Fibroblast of lung (primary cell): ENCODE measurements at regions not wholly inside any gene's neighbourhood (a gene's known extent, or its start where the extent isn't known, plus 50 kb on each side); places are given as distances from the start of the nearest gene placed in this dataset.

Experiments
- DNase-seq, 2 donors: peaks; one replicate each; pipeline versions ENCODE4 v3.0.0 to v3.0.0-alpha.2; 2010; ENCODE audit warnings: low read depth in 2 of 2
- H2AFZ ChIP-seq: 2 replicates; pipeline ENCODE4 v1.5.1; 2012; ENCODE audit warnings: low read length, control low read depth, inconsistent platforms
- H3K27ac ChIP-seq: 2 replicates; pipeline ENCODE4 v1.5.1; 2011; ENCODE audit warnings: low read length, control low read depth; ENCODE audit not compliant: insufficient read depth
- H3K27me3 ChIP-seq: 2 replicates; pipeline ENCODE4 v1.5.1; 2011; ENCODE audit warnings: mild to moderate bottlenecking, low read length; ENCODE audit not compliant: control insufficient read depth, insufficient read depth
- H3K36me3 ChIP-seq: 2 replicates; pipeline ENCODE4 v1.5.1; 2011; ENCODE audit warnings: low read length; ENCODE audit not compliant: control insufficient read depth, insufficient read depth
- H3K4me1 ChIP-seq: 2 replicates; pipeline ENCODE4 v1.5.1; 2011; ENCODE audit warnings: low read length; ENCODE audit not compliant: control insufficient read depth, insufficient read depth; ENCODE audit errors: extremely low read depth
- H3K4me2 ChIP-seq: 2 replicates; pipeline ENCODE4 v1.5.1; 2011; ENCODE audit warnings: low read length, control low read depth; ENCODE audit not compliant: insufficient read depth; ENCODE audit errors: extremely low read depth
- H3K4me3 ChIP-seq, 4 experiments: fragments of 200-600 bp in 1 of 4; sonication (generic) in 1 of 4; replicated peaks in 1 of 4; 2 replicates each; pipeline ENCODE4 v1.5.1; 2011 to 2016; ENCODE audit warnings: low read length in 4 of 4, low read depth in 3 of 4, mild to moderate bottlenecking in 3 of 4, control low read depth in 2 of 4, inconsistent platforms in 1 of 4, mixed read lengths in 1 of 4; ENCODE audit not compliant: insufficient read depth in 1 of 4; ENCODE audit errors: control extremely low read depth in 1 of 4
- H3K79me2 ChIP-seq: 2 replicates; pipeline ENCODE4 v1.5.1; 2012; ENCODE audit warnings: mild to moderate bottlenecking, low read length, inconsistent platforms; ENCODE audit not compliant: control insufficient read depth, insufficient read depth
- H3K9ac ChIP-seq: 2 replicates; pipeline ENCODE4 v1.5.1; 2011; ENCODE audit warnings: mild to moderate bottlenecking, low read length, control low read depth; ENCODE audit not compliant: insufficient read depth
- H3K9me3 ChIP-seq: 2 replicates; pipeline ENCODE4 v1.5.1; 2012; ENCODE audit warnings: low read depth, low read length; ENCODE audit not compliant: control insufficient read depth, insufficient read depth
- H4K20me1 ChIP-seq: 2 replicates; pipeline ENCODE4 v1.5.1; 2011; ENCODE audit warnings: low read length; ENCODE audit not compliant: control insufficient read depth, insufficient read depth; ENCODE audit errors: extremely low read depth
- CTCF ChIP-seq, 2 donors: IDR thresholded peaks in 1 of 2; conservative IDR thresholded peaks in 1 of 2; 1 replicate in 1 of 2; 2 replicates in 1 of 2; pipeline ENCODE4 v1.5.1; 2011 to 2012; ENCODE audit warnings: low read length in 2 of 2, control low read depth in 1 of 2, inconsistent platforms in 1 of 2, low read depth in 1 of 2, mild to moderate bottlenecking in 1 of 2
- EZH2 ChIP-seq: IDR thresholded peaks from 2 replicates; pipeline ENCODE4 v1.5.1; 2012; ENCODE audit warnings: low read length, control low read depth, mild to moderate bottlenecking; ENCODE audit errors: missing control alignments

DNA sequence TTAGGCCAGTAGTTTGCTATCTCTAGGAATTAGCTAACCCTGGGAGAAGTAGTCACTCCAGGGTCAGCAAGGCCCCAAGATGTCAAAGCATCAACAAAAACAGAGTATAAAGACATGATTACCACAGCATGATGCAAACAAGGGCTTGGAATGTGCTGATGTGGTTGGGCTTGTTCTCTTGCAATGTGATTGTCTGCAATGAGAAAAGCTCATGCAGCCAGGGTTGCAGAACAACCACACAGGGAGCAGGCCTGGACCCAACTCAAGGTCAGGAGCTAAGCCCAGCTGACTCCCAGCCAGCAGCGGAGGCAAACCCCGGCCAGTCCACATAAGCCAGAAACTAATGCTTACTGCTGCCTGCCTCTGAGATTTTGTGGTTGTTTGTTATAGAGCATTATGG, 132.4 kb upstream of the ZC3H12C start:
- no peak overlapping the region for H3K9ac ChIP-seq
- H3K9me3 ChIP-seq: no peaks in the 10 kb centered on the region
- no peaks in the 10 kb centered on the region for H4K20me1 ChIP-seq
- no peaks in the 10 kb centered on the region for H3K27me3 ChIP-seq
- H3K4me2 ChIP-seq: no peak overlapping the region
- no peaks in the 10 kb centered on the region for H3K79me2 ChIP-seq
- no peak overlapping the region for H3K4me3 ChIP-seq
- DNase-seq: peak; percentile 82 to 98
- no peak overlapping the region for H2AFZ ChIP-seq
- TF ChIP-seq CTCF (conservative IDR thresholded peaks at IDR 0.05 in 1 of 2, IDR thresholded peaks at IDR 0.05 in 1 of 2; ENCODE audit: low read depth in 1 of 2, low read length in 2 of 2) (no peak), EZH2 (no peak)
- H3K36me3 ChIP-seq: no peaks in the 10 kb centered on the region
- H3K4me1 ChIP-seq: no peaks in the 10 kb centered on the region
- H3K27ac ChIP-seq: no peak overlapping the region

- Histone ChIP-seq H3K79me2 (no peaks in the 10 kb centered on the region), H3K27me3 (no peaks in the 10 kb centered on the region), H3K36me3 (no peaks in the 10 kb centered on the region), H3K27ac (no peak overlapping the region), H3K4me2 (no peak overlapping the region), H3K4me1 (no peaks in the 10 kb centered on the region), H2AFZ (no peak overlapping the region), H4K20me1 (no peaks in the 10 kb centered on the region), H3K4me3 (no peak overlapping the region), H3K9ac (no peak overlapping the region), H3K9me3 (no peaks in the 10 kb centered on the region)
- DNase-seq: no peak
- TF ChIP-seq EZH2: no peak
- no peak for TF ChIP-seq CTCF (conservative IDR thresholded peaks at IDR 0.05 in 1 of 2, IDR thresholded peaks at IDR 0.05 in 1 of 2; ENCODE audit: low read depth in 1 of 2, low read length in 2 of 2)
Measured at GRCh38 chr11:109961261-109961660, 131.9 kb upstream of the ZC3H12C start.

DNA sequence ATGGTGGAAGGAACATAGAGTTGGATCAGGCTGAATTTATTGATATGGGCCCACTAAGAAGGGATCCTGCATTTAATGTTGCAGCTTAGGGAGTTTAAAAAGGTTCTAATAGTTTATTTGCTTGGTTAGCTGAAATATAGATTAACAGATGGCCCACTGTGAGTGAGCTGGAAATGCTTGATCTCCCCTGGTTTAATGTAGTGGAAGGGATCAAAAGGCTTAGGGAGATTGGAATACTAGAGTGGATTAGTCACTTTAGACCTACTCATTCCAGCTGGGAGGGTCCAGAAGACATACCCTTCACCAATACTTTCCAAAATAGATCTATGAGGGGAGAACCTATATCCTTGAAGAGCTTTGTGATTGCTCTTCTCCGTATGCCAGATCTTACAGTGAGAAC, 130.1 kb upstream of the ZC3H12C start:
- Histone ChIP-seq H3K4me1 (no peaks in the 10 kb centered on the region), H3K9ac (no peak overlapping the region), H4K20me1 (no peaks in the 10 kb centered on the region), H3K4me3 (no peak overlapping the region), H3K36me3 (no peaks in the 10 kb centered on the region), H3K79me2 (no peaks in the 10 kb centered on the region), H3K27me3 (no peaks in the 10 kb centered on the region), H3K4me2 (no peak overlapping the region), H2AFZ (no peak overlapping the region), H3K9me3 (no peaks in the 10 kb centered on the region), H3K27ac (no peak overlapping the region)
- DNase-seq: no peak
- TF ChIP-seq CTCF (conservative IDR thresholded peaks at IDR 0.05 in 1 of 2, IDR thresholded peaks at IDR 0.05 in 1 of 2; ENCODE audit: low read depth in 1 of 2, low read length in 2 of 2) (no peak), EZH2 (no peak)
